ENCODE measurements at regions not wholly inside any gene's neighbourhood (a gene's known extent, or its start where the extent isn't known, plus 50 kb on each side); places are given as distances from the start of the nearest gene placed in this dataset.

DNA sequence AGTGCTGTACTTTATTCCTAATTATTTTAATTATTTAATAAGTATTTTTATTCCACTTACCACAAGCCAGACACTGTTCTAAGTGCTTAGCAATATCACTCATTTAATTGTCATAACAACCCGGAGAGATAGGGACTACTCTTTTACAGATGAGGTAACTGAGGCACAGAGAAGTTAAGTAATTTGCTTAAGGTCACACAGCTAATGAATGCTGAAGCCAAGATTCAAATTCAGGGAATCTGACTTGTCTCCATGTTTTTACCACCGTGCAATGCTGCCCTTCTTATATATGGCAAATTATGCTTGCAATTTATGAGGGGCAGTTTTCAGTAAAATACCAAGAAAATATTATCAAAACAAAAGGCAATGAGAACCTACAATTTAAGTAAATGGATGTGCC lies 168.4 kb upstream of the KIF2A start:
- intact Hi-C loops (cut with DNase I): no loop called here
- no peak for TF ChIP-seq POLR2A (IDR thresholded peaks at IDR 0.05)
- TF ChIP-seq, protein P1, sequence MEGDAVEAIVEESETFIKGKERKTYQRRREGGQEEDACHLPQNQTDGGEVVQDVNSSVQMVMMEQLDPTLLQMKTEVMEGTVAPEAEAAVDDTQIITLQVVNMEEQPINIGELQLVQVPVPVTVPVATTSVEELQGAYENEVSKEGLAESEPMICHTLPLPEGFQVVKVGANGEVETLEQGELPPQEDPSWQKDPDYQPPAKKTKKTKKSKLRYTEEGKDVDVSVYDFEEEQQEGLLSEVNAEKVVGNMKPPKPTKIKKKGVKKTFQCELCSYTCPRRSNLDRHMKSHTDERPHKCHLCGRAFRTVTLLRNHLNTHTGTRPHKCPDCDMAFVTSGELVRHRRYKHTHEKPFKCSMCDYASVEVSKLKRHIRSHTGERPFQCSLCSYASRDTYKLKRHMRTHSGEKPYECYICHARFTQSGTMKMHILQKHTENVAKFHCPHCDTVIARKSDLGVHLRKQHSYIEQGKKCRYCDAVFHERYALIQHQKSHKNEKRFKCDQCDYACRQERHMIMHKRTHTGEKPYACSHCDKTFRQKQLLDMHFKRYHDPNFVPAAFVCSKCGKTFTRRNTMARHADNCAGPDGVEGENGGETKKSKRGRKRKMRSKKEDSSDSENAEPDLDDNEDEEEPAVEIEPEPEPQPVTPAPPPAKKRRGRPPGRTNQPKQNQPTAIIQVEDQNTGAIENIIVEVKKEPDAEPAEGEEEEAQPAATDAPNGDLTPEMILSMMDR (IDR thresholded peaks at IDR 0.05): no peak
- Histone ChIP-seq H3K9me3 (no peaks in the 10 kb centered on the region), H3K27me3 (no peaks in the 10 kb centered on the region), H3K36me3 (no peaks in the 10 kb centered on the region), H3K27ac (no peak overlapping the region), H3K4me1 (no peaks in the 10 kb centered on the region), H3K4me3 (no peak overlapping the region)
- DNase-seq: no peak
- 50% methylated on average over 2 of the region's 2 CpGs for WGBS (ENCODE audit: insufficient coverage, low coverage, low lambda C conversion rate, missing lambda C conversion rate)
- ATAC-seq: no peak

GRCh38 chr5:62138607-62139006 lies 167.4 kb upstream of the KIF2A start:
- WGBS (ENCODE audit: insufficient coverage, low coverage, low lambda C conversion rate, missing lambda C conversion rate): 14% methylated on average over 6 of the region's 7 CpGs

DNA sequence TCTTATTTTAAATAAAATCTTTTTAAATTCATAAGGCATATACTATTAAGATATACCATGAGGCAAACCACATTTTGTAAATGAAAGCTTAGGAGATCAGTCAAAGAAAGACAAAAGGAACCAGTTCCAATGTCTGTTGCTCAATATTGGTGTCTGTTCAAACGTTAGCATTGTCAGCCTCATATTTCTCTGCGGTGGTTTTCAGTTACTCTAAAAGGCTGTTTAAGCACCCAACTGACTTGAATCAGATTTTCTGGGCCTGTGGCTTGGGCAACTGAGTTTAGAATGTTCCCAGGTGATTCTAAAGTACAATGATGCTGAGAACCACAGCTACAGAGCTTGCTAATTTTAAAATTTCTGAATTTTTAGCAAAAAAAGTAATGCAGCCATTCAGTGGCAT lies 166.3 kb upstream of the KIF2A start:
- DNase-seq: no peak
- Histone ChIP-seq H3K9me3 (no peaks in the 10 kb centered on the region), H3K4me3 (no peak overlapping the region), H3K27ac (no peak overlapping the region), H3K36me3 (no peaks in the 10 kb centered on the region), H3K4me1 (no peaks in the 10 kb centered on the region), H3K27me3 (no peaks in the 10 kb centered on the region)
- TF ChIP-seq POLR2A (IDR thresholded peaks at IDR 0.05): no peak
- TF ChIP-seq, protein P1 (IDR thresholded peaks at IDR 0.05): no peak
- no peak for ATAC-seq
- intact Hi-C loops (cut with DNase I): no loop called here
- 39% methylated on average over 2 of the region's 2 CpGs for whole genome bisulfite sequencing (ENCODE audit: insufficient coverage, low coverage, low lambda C conversion rate, missing lambda C conversion rate)

More at GRCh38 chr5:62138607-62139006, 167.4 kb upstream of the KIF2A start:
- ATAC-seq: no peak
- DNase-seq: no peak
- Histone ChIP-seq H3K36me3 (no peaks in the 10 kb centered on the region), H3K9me3 (no peaks in the 10 kb centered on the region), H3K4me1 (no peaks in the 10 kb centered on the region), H3K27ac (no peak overlapping the region), H3K27me3 (no peaks in the 10 kb centered on the region), H3K4me3 (no peak overlapping the region)
- intact Hi-C loops (cut with DNase I): no loop called here
- TF ChIP-seq POLR2A (IDR thresholded peaks at IDR 0.05): no peak
- TF ChIP-seq, protein P1 (IDR thresholded peaks at IDR 0.05): no peak

DNA sequence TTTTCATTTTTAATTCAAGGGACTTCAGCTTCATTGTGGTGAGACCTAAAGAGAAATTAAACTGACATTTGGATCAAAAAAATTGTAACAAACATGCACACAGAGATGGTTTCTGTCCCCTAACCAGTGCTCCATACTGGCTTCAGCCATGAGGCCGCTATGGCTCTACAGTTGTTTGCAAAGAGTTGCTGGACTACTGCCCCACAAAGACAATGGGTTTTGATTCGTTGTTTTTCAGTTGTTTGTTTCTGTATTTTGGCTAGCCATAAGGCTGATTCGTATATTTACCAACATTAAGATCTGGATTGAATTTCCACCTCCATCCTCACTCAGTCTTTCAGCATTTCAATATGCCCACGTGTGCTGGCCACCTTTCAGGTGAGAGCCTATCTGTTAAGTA lies 163.7 kb upstream of the KIF2A start:
- Histone ChIP-seq H3K4me1 (no peaks in the 10 kb centered on the region), H3K27me3 (no peaks in the 10 kb centered on the region), H3K36me3 (no peaks in the 10 kb centered on the region), H3K27ac (no peak overlapping the region), H3K4me3 (no peak overlapping the region), H3K9me3 (no peaks in the 10 kb centered on the region)
- DNase-seq: no peak
- intact Hi-C loops (cut with DNase I): no loop called here
- no peak for ATAC-seq
- WGBS (ENCODE audit: insufficient coverage, low coverage, low lambda C conversion rate, missing lambda C conversion rate): 56% methylated on average over 3 of the region's 4 CpGs
- no peak for TF ChIP-seq POLR2A (IDR thresholded peaks at IDR 0.05)
- TF ChIP-seq, protein P1 (IDR thresholded peaks at IDR 0.05): no peak
